HEK293 (cell line): ENCODE measurements at regions not wholly inside any gene's neighbourhood (a gene's known extent, or its start where the extent isn't known, plus 50 kb on each side); places are given as distances from the start of the nearest gene placed in this dataset.
A peak's percentile ranks its signal among the peaks of the same experiment; 100 is the strongest.

Source experiments
- EGR2 ChIP-seq: fragments of 450-650 bp; formaldehyde crosslinking; IDR thresholded peaks from 2 replicates; pipeline ENCODE4 v1.5.1; 2016; ENCODE audit warnings: low read depth, missing biosample characterization, missing genetic modification characterization
- HOXC10 ChIP-seq: sonication (generic); formaldehyde crosslinking; IDR thresholded peaks from 2 replicates; pipeline ENCODE4 v1.8.1; 2023; ENCODE audit warnings: mild to moderate bottlenecking, missing genetic modification reagents
- TSHZ1 ChIP-seq: fragments of 450-650 bp; formaldehyde crosslinking; IDR thresholded peaks from 2 replicates; pipeline ENCODE4 v1.5.1; 2016; ENCODE audit warnings: missing biosample characterization, missing genetic modification characterization, borderline replicate concordance
- ZBTB1 ChIP-seq: fragments of 450-650 bp; formaldehyde crosslinking; IDR thresholded peaks from 2 replicates; pipeline ENCODE4 v1.5.1; 2016; ENCODE audit warnings: missing biosample characterization, missing genetic modification characterization
- ZBTB8A ChIP-seq: fragments of 450-650 bp; formaldehyde crosslinking; IDR thresholded peaks from 2 replicates; pipeline ENCODE4 v1.5.1; 2016; ENCODE audit warnings: missing biosample characterization, missing genetic modification characterization
- ZNF114 ChIP-seq: fragments of 450-650 bp; formaldehyde crosslinking; IDR thresholded peaks from 2 replicates; pipeline ENCODE4 v1.5.0; 2017; ENCODE audit warnings: missing biosample characterization, missing genetic modification characterization
- ZNF274 ChIP-seq, 2 experiments: fragments of 200-500 bp in 1 of 2; fragments of 450-650 bp in 1 of 2; sonication (Bioruptor generic) in 1 of 2; formaldehyde crosslinking in 1 of 2; IDR thresholded peaks; 2 replicates each; pipeline versions ENCODE4 v1.5.1 to v1.6.1; 2014 to 2016; ENCODE audit warnings: borderline replicate concordance in 1 of 2, inconsistent platforms in 1 of 2, low read length in 1 of 2, missing biosample characterization in 1 of 2, missing genetic modification characterization in 1 of 2
- ZNF660 ChIP-seq: fragments of 450-650 bp; IDR thresholded peaks from 2 replicates; pipeline ENCODE4 v1.5.1; 2018; ENCODE audit warnings: missing biosample characterization, mild to moderate bottlenecking, missing genetic modification characterization
- ZNF791 ChIP-seq: fragments of 450-650 bp; formaldehyde crosslinking; IDR thresholded peaks from 2 replicates; pipeline ENCODE4 v1.5.1; 2016; ENCODE audit warnings: missing biosample characterization, missing genetic modification characterization
- TF ChIP-seq, protein P1 (sequence below): fragments of 450-650 bp; formaldehyde crosslinking; IDR thresholded peaks from 2 replicates; pipeline ENCODE4 v1.5.1; 2016; ENCODE audit warnings: missing biosample characterization, missing genetic modification characterization

DNA sequence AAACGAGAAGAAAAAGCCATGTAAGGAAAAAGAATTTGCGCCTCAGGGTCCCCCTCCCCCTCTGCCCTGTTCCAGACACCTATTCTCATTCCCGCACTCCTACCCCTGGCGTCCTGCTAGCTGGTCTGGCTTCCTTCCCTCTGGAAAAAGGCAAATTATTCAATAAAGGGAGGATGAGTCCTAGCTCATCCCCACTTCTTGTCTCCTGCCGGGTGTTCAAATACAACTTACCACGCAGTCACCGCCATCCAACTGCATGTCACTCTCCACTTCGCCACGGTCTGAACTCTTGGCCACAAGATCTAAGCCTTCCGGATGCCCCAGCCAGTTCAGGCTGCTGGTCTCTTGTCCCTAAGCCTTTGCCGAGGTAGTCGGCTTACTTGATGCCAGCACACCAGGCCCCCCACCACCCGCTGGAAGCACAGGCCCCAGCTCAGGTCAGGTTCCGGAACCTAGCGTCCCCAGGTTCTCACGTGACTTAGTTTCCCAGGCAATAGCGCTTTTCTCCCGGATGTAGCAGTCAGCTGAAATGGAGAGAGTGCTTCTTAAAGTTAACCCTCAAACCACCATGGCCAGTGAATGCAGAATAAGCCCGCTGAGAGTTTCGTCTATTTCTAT is 209.6 kb upstream of the SPIN4 start:
- TF ChIP-seq EGR2 (tag by site-specific recombination): no peak
- TF ChIP-seq ZBTB1 (tag by site-specific recombination): no peak
- TF ChIP-seq ZNF114: no peak
- TF ChIP-seq, protein P1, sequence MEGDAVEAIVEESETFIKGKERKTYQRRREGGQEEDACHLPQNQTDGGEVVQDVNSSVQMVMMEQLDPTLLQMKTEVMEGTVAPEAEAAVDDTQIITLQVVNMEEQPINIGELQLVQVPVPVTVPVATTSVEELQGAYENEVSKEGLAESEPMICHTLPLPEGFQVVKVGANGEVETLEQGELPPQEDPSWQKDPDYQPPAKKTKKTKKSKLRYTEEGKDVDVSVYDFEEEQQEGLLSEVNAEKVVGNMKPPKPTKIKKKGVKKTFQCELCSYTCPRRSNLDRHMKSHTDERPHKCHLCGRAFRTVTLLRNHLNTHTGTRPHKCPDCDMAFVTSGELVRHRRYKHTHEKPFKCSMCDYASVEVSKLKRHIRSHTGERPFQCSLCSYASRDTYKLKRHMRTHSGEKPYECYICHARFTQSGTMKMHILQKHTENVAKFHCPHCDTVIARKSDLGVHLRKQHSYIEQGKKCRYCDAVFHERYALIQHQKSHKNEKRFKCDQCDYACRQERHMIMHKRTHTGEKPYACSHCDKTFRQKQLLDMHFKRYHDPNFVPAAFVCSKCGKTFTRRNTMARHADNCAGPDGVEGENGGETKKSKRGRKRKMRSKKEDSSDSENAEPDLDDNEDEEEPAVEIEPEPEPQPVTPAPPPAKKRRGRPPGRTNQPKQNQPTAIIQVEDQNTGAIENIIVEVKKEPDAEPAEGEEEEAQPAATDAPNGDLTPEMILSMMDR: no peak
- TF ChIP-seq HOXC10 (CRISPR knock-in tag): no peak
- peak; percentile 57 for TF ChIP-seq ZNF660 (tag by site-specific recombination)
- no peak for TF ChIP-seq TSHZ1 (tag by site-specific recombination)
- no peak for TF ChIP-seq ZNF791 (tag by site-specific recombination)
- no peak for TF ChIP-seq ZBTB8A (tag by site-specific recombination)
- no peak for TF ChIP-seq ZNF274 (IDR thresholded peaks at IDR 0.05; ENCODE audit: low read length)
- no peak for TF ChIP-seq ZNF274 (tag by site-specific recombination; IDR thresholded peaks at IDR 0.05; ENCODE audit: borderline replicate concordance)
